Thoracic aorta (tissue), 2 donors: ENCODE measurements at regions not wholly inside any gene's neighbourhood (a gene's known extent, or its start where the extent isn't known, plus 50 kb on each side); places are given as distances from the start of the nearest gene placed in this dataset.
"Not testable (repeated sequence)": the region's sequence is repeated elsewhere in the genome, so short reads cannot be mapped to it uniquely, and the experiment has no call there.

Experiments
- ATAC-seq: fragments of 150-250 bp; one replicate; pipeline ENCODE4 v1.8.0; 2017; ENCODE audit warnings: low read depth; ENCODE audit not compliant: insufficient number of reproducible peaks, low FRiP score
- DNase-seq: peaks from one replicate; pipeline ENCODE4 v3.0.0-alpha.2; 2020; ENCODE audit warnings: low spot score
- H3K27ac ChIP-seq, 2 donors: fragments of 200-600 bp; sonication (generic); 1 replicate in 1 of 2; 2 replicates in 1 of 2; pipeline ENCODE4 v1.5.1; 2016; ENCODE audit warnings: mild to moderate bottlenecking in 2 of 2, moderate library complexity in 2 of 2
- H3K27me3 ChIP-seq: fragments of 200-600 bp; sonication (generic); replicated peaks from 2 replicates; pipeline ENCODE4 v1.6.0; 2016; ENCODE audit warnings: mild to moderate bottlenecking; ENCODE audit not compliant: insufficient read depth
- H3K36me3 ChIP-seq: fragments of 200-600 bp; sonication (generic); one replicate; pipeline ENCODE4 v1.5.1; 2016
- H3K4me1 ChIP-seq, 2 donors: fragments of 200-600 bp; sonication (generic); 1 replicate in 1 of 2; 2 replicates in 1 of 2; pipeline versions ENCODE4 v1.5.1 to v1.6.0; 2016; ENCODE audit warnings: low read depth in 2 of 2, mild to moderate bottlenecking in 1 of 2; ENCODE audit not compliant: control insufficient read depth in 1 of 2
- H3K4me3 ChIP-seq: fragments of 200-600 bp; sonication (generic); 2 replicates; pipeline ENCODE4 v1.5.1; 2016; ENCODE audit warnings: mild to moderate bottlenecking
- H3K9me3 ChIP-seq: fragments of 200-600 bp; sonication (generic); 2 replicates; pipeline ENCODE4 v1.5.1; 2016
- CTCF ChIP-seq: fragments of 200-600 bp; sonication (generic); IDR thresholded peaks from one replicate; pipeline ENCODE4 v1.5.1; 2019; ENCODE audit warnings: antibody characterized with exemption

- no peaks in the 10 kb centered on the region for H3K27me3 ChIP-seq
- no peaks in the 10 kb centered on the region for H3K9me3 ChIP-seq
- peaks cover 0 to 3% of the 10 kb centered on the region in 2 donors for H3K4me1 ChIP-seq
- H3K4me3 ChIP-seq: no peak overlapping the region
- no peaks in the 10 kb centered on the region for H3K36me3 ChIP-seq
- H3K27ac ChIP-seq: no peak overlapping the region
- ATAC-seq (no peak), DNase-seq (no peak)
- no peak for TF ChIP-seq CTCF
Measured at GRCh38 chr7:81003326-81003725, 84.5 kb upstream of the SEMA3C start.

- Histone ChIP-seq H3K4me1 (peaks cover 0 to 3% of the 10 kb centered on the region in 2 donors), H3K27ac (no peak overlapping the region), H3K4me3 (no peak overlapping the region), H3K27me3 (no peaks in the 10 kb centered on the region), H3K9me3 (no peaks in the 10 kb centered on the region), H3K36me3 (no peaks in the 10 kb centered on the region)
- no peak for TF ChIP-seq CTCF
- ATAC-seq (no peak), DNase-seq (no peak)
Measured at GRCh38 chr7:81002421-81002820, 83.6 kb upstream of the SEMA3C start.

GRCh38 chr7:80999771-81000170, 80.9 kb upstream of the SEMA3C start:
- ATAC-seq (no peak), DNase-seq (no peak)
- H3K27me3 ChIP-seq: no peaks in the 10 kb centered on the region
- H3K4me3 ChIP-seq: no peak overlapping the region
- no peak for TF ChIP-seq CTCF
- no peak overlapping the region for H3K27ac ChIP-seq
- peaks cover 0 to 3% of the 10 kb centered on the region in 2 donors for H3K4me1 ChIP-seq
- H3K9me3 ChIP-seq: no peaks in the 10 kb centered on the region
- no peaks in the 10 kb centered on the region for H3K36me3 ChIP-seq

DNA sequence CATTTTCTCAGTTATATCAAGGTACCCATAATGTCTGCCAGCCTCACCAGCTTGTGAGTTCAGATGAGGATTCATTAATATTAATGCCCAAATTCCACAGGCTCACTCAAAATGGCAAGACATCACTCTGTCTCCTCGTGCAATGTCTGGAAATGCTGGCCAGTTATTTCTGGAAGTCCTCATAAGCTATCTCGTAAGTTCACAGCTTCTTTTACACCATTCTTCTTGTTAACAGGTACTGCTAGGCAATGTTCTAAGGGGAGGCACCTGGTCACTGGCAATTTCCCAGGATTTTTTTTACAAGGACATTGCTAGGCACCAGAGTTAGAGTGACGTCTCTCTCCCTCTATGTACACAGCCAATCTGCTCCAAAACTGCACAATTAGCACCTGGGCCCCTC, 80.2 kb upstream of the SEMA3C start:
- no peak for TF ChIP-seq CTCF
- Histone ChIP-seq H3K4me1 (peaks cover 0 to 3% of the 10 kb centered on the region in 2 donors), H3K36me3 (no peaks in the 10 kb centered on the region), H3K27ac (no peak overlapping the region), H3K4me3 (no peak overlapping the region), H3K9me3 (no peaks in the 10 kb centered on the region), H3K27me3 (no peaks in the 10 kb centered on the region)
- DNase-seq: no peak
- no peak for ATAC-seq

DNA sequence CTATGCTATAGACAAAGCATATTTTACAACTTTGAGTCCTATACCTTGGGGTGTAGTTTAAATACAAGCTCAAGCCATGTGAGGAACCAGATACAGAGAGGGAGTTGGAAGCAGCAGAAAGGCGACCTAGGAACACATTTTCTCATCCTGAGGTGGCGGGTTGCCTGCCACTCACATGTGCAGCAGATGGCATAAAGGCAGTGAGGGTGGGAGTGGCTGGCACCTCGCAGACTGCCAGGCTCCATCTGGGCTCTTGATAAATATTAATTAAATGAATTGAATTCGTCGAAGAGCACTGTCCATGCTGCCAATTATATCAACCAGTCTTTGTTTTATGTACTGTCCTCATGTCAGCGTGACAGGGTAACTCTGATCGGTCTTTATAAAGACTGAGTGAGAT, 79.0 kb upstream of the SEMA3C start:
- Histone ChIP-seq H3K4me3 (no peak overlapping the region), H3K9me3 (no peaks in the 10 kb centered on the region), H3K4me1 (no peaks in the 10 kb centered on the region), H3K27ac (no peak overlapping the region), H3K36me3 (no peaks in the 10 kb centered on the region), H3K27me3 (no peaks in the 10 kb centered on the region)
- ATAC-seq (no peak), DNase-seq (no peak)
- no peak for TF ChIP-seq CTCF

DNA sequence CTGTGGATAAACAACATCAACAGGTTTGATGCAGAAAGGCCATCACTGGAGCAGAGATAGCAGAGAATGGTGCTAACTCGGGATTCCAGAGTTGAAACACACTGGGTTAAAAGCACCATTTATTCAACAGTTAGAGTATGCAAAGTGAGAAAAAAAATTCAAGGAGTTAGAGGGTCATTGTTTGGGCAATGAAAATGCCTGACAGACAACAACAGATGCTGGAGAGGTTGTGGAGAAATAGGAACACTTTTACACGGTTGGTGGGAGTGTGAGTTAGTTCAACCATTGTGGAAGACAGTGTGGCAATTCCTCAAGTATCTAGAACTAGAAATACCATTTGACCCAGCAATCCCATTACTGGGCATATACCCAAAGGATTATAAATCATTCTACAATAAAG, 77.4 kb upstream of the SEMA3C start:
- H3K4me3 ChIP-seq, DNase-seq, H3K4me1 ChIP-seq, H3K9me3 ChIP-seq, H3K36me3 ChIP-seq, ATAC-seq, H3K27me3 ChIP-seq, H3K27ac ChIP-seq: not testable (repeated sequence)
